Kidney epithelial cell (primary cell): ENCODE measurements at regions not wholly inside any gene's neighbourhood (a gene's known extent, or its start where the extent isn't known, plus 50 kb on each side); places are given as distances from the start of the nearest gene placed in this dataset.

Experiments
- DNase-seq: peaks from one replicate; pipeline ENCODE4 v3.0.0-alpha.2; 2010; ENCODE audit warnings: low read depth
- H3K27me3 ChIP-seq: 2 replicates; pipeline ENCODE4 v1.6.0; 2011; ENCODE audit warnings: low read length; ENCODE audit not compliant: control insufficient read depth, insufficient read depth
- H3K36me3 ChIP-seq: 2 replicates; pipeline ENCODE4 v1.5.1; 2011; ENCODE audit warnings: low read length; ENCODE audit not compliant: control insufficient read depth, insufficient read depth
- H3K4me3 ChIP-seq: 2 replicates; pipeline ENCODE4 v1.5.1; 2011; ENCODE audit warnings: low read depth, mild to moderate bottlenecking, control low read depth, low read length
- TF ChIP-seq, protein P1 (sequence below): IDR thresholded peaks from 2 replicates; pipeline ENCODE4 v1.5.1; 2011; ENCODE audit warnings: mild to moderate bottlenecking, moderate library complexity, low read length, control low read depth, inconsistent platforms; ENCODE audit not compliant: insufficient read depth, poor library complexity, severe bottlenecking

DNA sequence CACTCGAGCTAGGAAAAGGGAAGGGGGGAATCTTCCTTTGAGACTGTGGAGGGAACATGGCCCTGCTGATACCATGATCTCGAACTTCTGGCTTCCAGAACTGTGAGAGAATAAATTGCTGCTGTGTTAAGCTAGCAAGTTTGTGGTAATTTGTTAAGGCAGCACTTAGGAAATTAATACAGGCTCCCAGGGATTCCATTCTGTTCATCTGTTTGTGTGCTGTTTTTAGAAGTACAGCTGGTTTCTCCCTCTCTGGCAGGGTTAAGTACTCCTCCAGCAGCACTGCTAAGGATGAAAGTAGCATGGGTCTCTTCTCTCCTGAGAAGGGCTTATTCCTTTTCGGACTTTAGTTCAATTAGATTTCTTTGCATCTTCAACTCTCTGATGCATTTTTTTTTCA lies 268.3 kb downstream of the HHIPL2 start:
- no peak for DNase-seq
- Histone ChIP-seq H3K36me3 (no peaks in the 10 kb centered on the region), H3K27me3 (no peaks in the 10 kb centered on the region), H3K4me3 (no peak overlapping the region)
- TF ChIP-seq, protein P1, sequence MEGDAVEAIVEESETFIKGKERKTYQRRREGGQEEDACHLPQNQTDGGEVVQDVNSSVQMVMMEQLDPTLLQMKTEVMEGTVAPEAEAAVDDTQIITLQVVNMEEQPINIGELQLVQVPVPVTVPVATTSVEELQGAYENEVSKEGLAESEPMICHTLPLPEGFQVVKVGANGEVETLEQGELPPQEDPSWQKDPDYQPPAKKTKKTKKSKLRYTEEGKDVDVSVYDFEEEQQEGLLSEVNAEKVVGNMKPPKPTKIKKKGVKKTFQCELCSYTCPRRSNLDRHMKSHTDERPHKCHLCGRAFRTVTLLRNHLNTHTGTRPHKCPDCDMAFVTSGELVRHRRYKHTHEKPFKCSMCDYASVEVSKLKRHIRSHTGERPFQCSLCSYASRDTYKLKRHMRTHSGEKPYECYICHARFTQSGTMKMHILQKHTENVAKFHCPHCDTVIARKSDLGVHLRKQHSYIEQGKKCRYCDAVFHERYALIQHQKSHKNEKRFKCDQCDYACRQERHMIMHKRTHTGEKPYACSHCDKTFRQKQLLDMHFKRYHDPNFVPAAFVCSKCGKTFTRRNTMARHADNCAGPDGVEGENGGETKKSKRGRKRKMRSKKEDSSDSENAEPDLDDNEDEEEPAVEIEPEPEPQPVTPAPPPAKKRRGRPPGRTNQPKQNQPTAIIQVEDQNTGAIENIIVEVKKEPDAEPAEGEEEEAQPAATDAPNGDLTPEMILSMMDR = no peak

DNA sequence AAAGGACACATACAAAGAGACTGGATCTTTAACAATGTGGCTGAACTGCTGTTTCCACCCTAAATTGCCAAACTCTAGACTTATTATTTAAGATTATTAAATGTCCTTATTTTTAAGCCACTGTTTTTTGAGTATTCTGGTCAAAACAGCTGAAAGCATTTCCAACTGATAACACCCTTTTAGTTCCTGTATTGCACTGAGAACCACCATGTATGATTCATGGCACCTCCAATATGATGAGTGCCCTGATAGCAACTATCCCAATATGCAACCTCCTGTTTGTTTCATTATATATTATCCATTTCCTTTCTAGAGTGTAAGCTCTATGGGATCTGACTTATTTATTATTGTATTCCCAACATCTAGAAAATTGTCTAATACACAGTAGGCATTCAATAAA lies 269.4 kb downstream of the HHIPL2 start:
- no peak for DNase-seq
- Histone ChIP-seq H3K4me3 (no peak overlapping the region), H3K27me3 (no peaks in the 10 kb centered on the region), H3K36me3 (no peaks in the 10 kb centered on the region)
- TF ChIP-seq, protein P1 = no peak

DNA sequence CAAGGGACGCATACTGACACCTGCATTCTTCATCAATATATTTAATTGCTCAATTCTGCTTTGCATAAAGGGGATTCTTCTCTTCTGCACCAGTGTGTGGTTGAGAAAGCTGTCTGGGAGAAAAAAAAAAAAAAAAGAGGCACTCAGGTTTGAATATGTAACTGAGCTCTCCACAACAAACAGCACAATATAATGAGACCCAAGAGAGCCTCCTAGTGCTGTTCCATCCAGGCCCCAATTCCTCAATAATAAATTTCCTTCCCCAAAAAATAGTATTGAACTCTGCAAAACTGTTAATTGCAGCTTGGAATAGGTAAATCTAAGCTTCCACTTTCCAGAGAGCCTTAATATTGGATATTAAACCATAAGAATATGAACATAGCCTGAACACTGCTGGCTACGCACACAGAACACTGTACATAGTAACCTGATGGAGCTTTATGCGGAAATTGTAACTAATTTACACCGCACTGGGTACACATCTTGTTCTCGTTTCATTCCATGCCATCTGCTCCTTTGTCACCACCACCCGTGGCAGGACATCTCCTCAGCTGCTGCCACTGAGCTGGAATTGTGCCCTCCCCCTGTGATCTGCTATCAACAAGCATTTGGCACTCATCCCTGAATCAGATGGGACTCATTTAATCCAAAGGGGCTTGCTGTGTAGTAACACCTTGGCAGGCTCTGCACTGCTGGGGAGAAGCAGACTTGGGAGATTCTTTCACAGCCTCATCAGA lies 272.0 kb downstream of the HHIPL2 start:
- H3K27me3 ChIP-seq = no peaks in the 10 kb centered on the region
- H3K36me3 ChIP-seq = no peaks in the 10 kb centered on the region
- H3K4me3 ChIP-seq = no peak overlapping the region
- TF ChIP-seq, protein P1 = no peak
- DNase-seq = no peak

DNA sequence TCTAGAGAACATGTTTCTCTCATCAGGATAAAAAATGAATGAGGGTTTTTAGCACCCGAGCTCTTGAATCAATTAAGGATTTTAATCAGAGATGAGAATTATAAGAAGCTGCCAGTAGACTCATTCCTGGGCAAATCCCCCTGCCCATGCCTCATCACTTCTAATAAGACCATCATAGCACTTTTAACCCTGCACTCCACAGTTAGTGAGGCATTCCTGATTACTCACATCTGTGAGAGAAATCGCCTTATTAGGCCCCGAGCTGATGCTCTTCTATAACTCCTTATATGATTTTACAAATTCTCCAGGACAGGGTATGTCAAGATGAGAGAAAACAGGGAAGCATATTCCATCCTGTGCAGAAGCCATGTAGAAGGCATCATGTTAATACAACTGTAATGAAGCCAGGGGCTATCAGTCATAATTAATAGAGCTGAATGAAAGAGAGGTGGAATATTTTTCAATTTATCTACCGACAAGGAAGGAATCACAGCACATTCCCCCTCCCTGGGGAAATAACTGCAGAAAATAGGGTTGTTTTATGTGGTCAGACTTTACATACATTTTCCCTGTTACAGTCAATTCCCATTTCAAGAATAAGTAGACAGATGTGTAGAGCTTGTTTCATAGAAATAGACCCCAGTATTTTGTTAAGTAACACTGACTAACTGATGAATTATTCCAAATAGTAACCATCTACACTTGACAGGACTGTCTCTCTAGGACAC lies 272.7 kb downstream of the HHIPL2 start:
- H3K4me3 ChIP-seq = no peak overlapping the region
- no peaks in the 10 kb centered on the region for H3K27me3 ChIP-seq
- TF ChIP-seq, protein P1 = no peak
- DNase-seq = no peak
- no peaks in the 10 kb centered on the region for H3K36me3 ChIP-seq

DNA sequence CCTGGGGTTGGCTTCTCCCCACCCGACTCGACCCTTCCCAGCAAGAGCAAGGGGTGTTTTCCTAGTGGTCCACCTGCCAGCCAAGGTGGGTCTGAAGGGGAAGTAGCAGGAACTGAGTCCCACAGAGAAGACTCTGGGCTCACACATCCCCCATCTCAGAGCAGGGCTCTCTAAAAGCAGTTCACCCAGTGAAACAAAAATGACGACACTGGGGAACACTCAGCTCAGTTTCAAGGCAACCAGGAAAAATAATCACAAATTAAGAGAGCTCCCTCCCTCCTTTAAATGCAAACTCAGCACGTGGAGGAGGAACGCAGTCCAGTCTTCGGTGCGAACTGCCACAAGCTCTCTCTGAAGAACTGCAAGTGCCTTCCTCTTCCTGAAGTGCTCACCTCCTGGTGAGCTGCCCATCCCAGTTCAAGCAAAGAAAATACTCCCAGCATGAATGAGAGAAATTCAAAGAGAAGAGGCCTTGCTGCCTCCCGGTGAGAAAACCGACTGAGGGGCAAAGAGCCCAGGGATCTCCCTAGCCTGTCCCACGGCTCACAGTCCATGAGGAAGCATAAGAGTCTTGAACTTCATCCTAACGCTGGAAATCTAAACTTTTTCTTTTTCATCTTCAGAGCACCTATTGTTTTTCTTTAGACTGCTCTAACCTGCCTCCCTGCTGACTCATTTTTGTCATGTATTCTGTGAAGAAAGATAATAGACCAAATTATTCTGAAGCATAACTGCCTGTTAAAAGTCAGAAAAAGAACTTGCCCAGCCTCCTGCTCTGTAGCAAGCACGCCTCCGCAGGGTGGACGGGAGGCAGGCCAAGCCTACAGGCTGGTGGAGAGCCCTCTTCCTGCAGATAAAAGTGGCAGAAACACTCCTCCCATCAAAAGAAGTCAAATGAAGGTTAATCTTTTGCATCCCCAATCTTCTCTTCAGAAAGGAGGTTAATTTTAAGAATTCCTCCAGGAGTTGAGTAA lies 281.4 kb downstream of the HHIPL2 start:
- Histone ChIP-seq H3K36me3 (no peaks in the 10 kb centered on the region), H3K27me3 (no peaks in the 10 kb centered on the region), H3K4me3 (no peak overlapping the region)
- no peak for DNase-seq
- TF ChIP-seq, protein P1 = no peak
